SK-N-SH (cell line): ENCODE measurements at regions not wholly inside any gene's neighbourhood (a gene's known extent, or its start where the extent isn't known, plus 50 kb on each side); places are given as distances from the start of the nearest gene placed in this dataset.

Experiments used
- CTCF ChIA-PET: fragments of 300-600, 350-600 bp; formaldehyde crosslinking; extraction: SDS; loops from one replicate; lab custom pipeline; 2021; lab: Yijun Ruan, JAX
- POLR2A ChIA-PET: fragments of 350-600 bp; sonication (Branson Sonifier 250); formaldehyde crosslinking; extraction: SDS; loops from one replicate; lab custom pipeline; 2020; ENCODE audit warnings: antibody characterized with exemption, inconsistent platforms; lab: Yijun Ruan, JAX
- DNase-seq: peaks from one replicate; pipeline ENCODE4 v3.0.0; 2012
- H2AFZ ChIP-seq: fragments of 200-600 bp; sonication (generic); 2 replicates; pipeline ENCODE4 v1.8.1; 2016; ENCODE audit warnings: antibody characterized with exemption, mild to moderate bottlenecking, low read depth
- H3F3A ChIP-seq: fragments of 200-600 bp; sonication (generic); replicated peaks from 2 replicates; pipeline ENCODE3; 2016; ENCODE audit warnings: antibody characterized with exemption, mild to moderate bottlenecking; ENCODE audit not compliant: insufficient read depth
- H3K27ac ChIP-seq, 2 experiments: fragments of 200-500 bp in 1 of 2; fragments of 200-600 bp in 1 of 2; sonication (Bioruptor generic) in 1 of 2; sonication (generic), shearing (Covaris generic) in 1 of 2; 2 replicates each; pipeline versions ENCODE4 v1.5.1 to v1.6.1; 2014 to 2016; ENCODE audit warnings: low read depth in 2 of 2, inconsistent platforms in 1 of 2, low read length in 1 of 2, mild to moderate bottlenecking in 1 of 2, mixed read lengths in 1 of 2
- H3K27me3 ChIP-seq: fragments of 200-600 bp; sonication (generic), shearing (Covaris generic); 2 replicates; pipeline ENCODE4 v1.6.1; 2016; ENCODE audit warnings: mixed run types; ENCODE audit not compliant: insufficient read depth
- H3K36me3 ChIP-seq, 2 experiments: fragments of 200-500 bp in 1 of 2; fragments of 200-600 bp in 1 of 2; sonication (Bioruptor generic) in 1 of 2; sonication (generic) in 1 of 2; replicated peaks in 1 of 2; 2 replicates each; pipeline versions ENCODE3 to v1.5.1; 2014 to 2016; ENCODE audit warnings: low read length in 1 of 2, mild to moderate bottlenecking in 1 of 2; ENCODE audit not compliant: insufficient read depth in 2 of 2, control insufficient read depth in 1 of 2
- H3K4me1 ChIP-seq, 2 experiments: fragments of 200-500 bp in 1 of 2; fragments of 200-600 bp in 1 of 2; sonication (Bioruptor generic) in 1 of 2; sonication (generic), shearing (Covaris generic) in 1 of 2; 2 replicates each; pipeline versions ENCODE4 v1.5.1 to v1.6.1; 2014 to 2016; ENCODE audit warnings: low read depth in 1 of 2, low read length in 1 of 2, mixed run types in 1 of 2; ENCODE audit not compliant: insufficient read depth in 2 of 2, control insufficient read depth in 1 of 2
- H3K4me2 ChIP-seq: fragments of 200-600 bp; sonication (generic), shearing (Covaris generic); 2 replicates; pipeline ENCODE4 v1.6.1; 2017; ENCODE audit warnings: mixed run types
- H3K4me3 ChIP-seq, 2 experiments: fragments of 200-500 bp in 1 of 2; fragments of 200-600 bp in 1 of 2; sonication (Bioruptor generic) in 1 of 2; sonication (generic), shearing (Covaris generic) in 1 of 2; 2 replicates each; pipeline versions ENCODE4 v1.5.1 to v1.8.1; 2014 to 2016; ENCODE audit warnings: low read depth in 2 of 2, inconsistent platforms in 1 of 2, low read length in 1 of 2, mild to moderate bottlenecking in 1 of 2, mixed read lengths in 1 of 2, moderate library complexity in 1 of 2
- H3K79me2 ChIP-seq: fragments of 200-600 bp; sonication (generic); 2 replicates; pipeline ENCODE4 v1.8.1; 2017; ENCODE audit warnings: mild to moderate bottlenecking; ENCODE audit not compliant: insufficient read depth
- H3K9ac ChIP-seq: fragments of 200-600 bp; sonication (generic); 2 replicates; pipeline ENCODE4 v1.6.1; 2017; ENCODE audit warnings: mixed run types
- H3K9me2 ChIP-seq: fragments of 200-600 bp; sonication (generic); 2 replicates; pipeline ENCODE4 v1.6.1; 2017; ENCODE audit warnings: mixed run types
- H3K9me3 ChIP-seq: fragments of 200-600 bp; sonication (generic); 2 replicates; pipeline ENCODE4 v1.6.1; 2017; ENCODE audit warnings: mixed run types, mild to moderate bottlenecking, moderate library complexity
- H4K20me1 ChIP-seq: fragments of 200-600 bp; sonication (generic); 2 replicates; pipeline ENCODE4 v1.6.1; 2017; ENCODE audit warnings: mild to moderate bottlenecking, mixed run types; ENCODE audit not compliant: insufficient read depth
- ELF1 ChIP-seq: IDR thresholded peaks from 2 replicates; pipeline ENCODE4 v1.4.0; 2012
- EP300 ChIP-seq, 2 experiments: IDR thresholded peaks; 2 replicates each; pipeline versions ENCODE4 v1.4.0 to v1.6.1; 2012; ENCODE audit warnings: borderline replicate concordance in 1 of 2, low read depth in 1 of 2, low read length in 1 of 2
- EZH2phosphoT487 ChIP-seq: fragments of 200-600 bp; sonication (generic); IDR thresholded peaks from 2 replicates; pipeline ENCODE4 v1.6.1; 2017; ENCODE audit warnings: low read depth, mixed run types, mild to moderate bottlenecking, antibody characterized with exemption, moderate library complexity, borderline replicate concordance
- JUND ChIP-seq: IDR thresholded peaks from 2 replicates; pipeline ENCODE4 v1.4.0; 2012
- MAX ChIP-seq: IDR thresholded peaks from 2 replicates; pipeline ENCODE4 v1.4.0; 2012; ENCODE audit warnings: low read depth
- MXI1 ChIP-seq: IDR thresholded peaks from 2 replicates; pipeline ENCODE4 v1.6.1; 2012; ENCODE audit warnings: mild to moderate bottlenecking, low read depth, low read length, improper control_type of control experiment
- NRF1 ChIP-seq: IDR thresholded peaks from 2 replicates; pipeline ENCODE4 v1.6.1; 2012; ENCODE audit warnings: low read depth, mild to moderate bottlenecking, low read length
- PBX3 ChIP-seq: IDR thresholded peaks from 2 replicates; pipeline ENCODE4; 2012
- REST ChIP-seq: IDR thresholded peaks from 2 replicates; pipeline ENCODE4 v1.6.1; 2012; ENCODE audit warnings: mild to moderate bottlenecking, low read depth, low read length, moderate library complexity
- TAF1 ChIP-seq: IDR thresholded peaks from 2 replicates; pipeline ENCODE4 v1.6.1; 2012; ENCODE audit warnings: low read depth, mild to moderate bottlenecking, low read length, moderate library complexity, borderline replicate concordance
- YY1 ChIP-seq: IDR thresholded peaks from 2 replicates; pipeline ENCODE4 v1.4.0; 2012; ENCODE audit warnings: low read depth, mild to moderate bottlenecking
- WGBS: methylation state at CpG from one replicate; pipeline ENCODE4 v1.1.6; 2017; ENCODE audit warnings: low lambda C conversion rate; 5-methylcytosine and 5-hydroxymethylcytosine counted together
- TF ChIP-seq, protein P1 (sequence below): fragments of 200-600 bp; sonication (generic); IDR thresholded peaks from 2 replicates; pipeline ENCODE4 v1.6.1; 2017; ENCODE audit warnings: antibody characterized with exemption, mild to moderate bottlenecking, moderate library complexity

- TF ChIP-seq REST (no peak), MXI1 (no peak), MAX (no peak)
These were observed 67.6 kb upstream of the NFE2L3 start (continued) for GRCh38 chr7:26084418-26084817.

DNA sequence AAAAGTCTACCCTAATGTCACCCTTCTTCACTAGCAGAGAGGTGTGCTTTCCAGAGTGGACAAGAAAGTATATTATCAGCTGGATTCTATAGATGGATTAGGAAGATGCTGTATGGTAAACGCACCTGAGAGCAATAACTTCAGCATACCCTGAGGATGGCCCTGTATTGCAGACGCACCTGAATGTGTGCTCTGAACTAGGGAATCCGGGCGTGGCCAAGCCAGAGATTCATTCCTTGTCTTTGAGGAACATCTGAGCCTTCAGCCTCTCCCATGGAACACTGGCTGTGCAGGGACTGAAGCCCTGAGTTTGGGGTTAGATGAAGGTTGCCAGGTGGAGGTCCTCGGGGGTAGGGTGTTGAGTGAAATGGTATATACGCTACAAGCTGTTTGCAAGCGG is 66.2 kb upstream of the NFE2L3 start:
- POLR2A ChIA-PET, result no interaction called here
- Histone ChIP-seq H3K27ac (no peak overlapping the region), H3K4me3 (no peak overlapping the region), H3K27me3 (0 out of 2 replicates have a peak, but pooled peaks cover 13% of the 10 kb centered on the region), H3K36me3 (no peaks in the 10 kb centered on the region), H3K4me2 (no peak overlapping the region)
- TF ChIP-seq, protein P1, sequence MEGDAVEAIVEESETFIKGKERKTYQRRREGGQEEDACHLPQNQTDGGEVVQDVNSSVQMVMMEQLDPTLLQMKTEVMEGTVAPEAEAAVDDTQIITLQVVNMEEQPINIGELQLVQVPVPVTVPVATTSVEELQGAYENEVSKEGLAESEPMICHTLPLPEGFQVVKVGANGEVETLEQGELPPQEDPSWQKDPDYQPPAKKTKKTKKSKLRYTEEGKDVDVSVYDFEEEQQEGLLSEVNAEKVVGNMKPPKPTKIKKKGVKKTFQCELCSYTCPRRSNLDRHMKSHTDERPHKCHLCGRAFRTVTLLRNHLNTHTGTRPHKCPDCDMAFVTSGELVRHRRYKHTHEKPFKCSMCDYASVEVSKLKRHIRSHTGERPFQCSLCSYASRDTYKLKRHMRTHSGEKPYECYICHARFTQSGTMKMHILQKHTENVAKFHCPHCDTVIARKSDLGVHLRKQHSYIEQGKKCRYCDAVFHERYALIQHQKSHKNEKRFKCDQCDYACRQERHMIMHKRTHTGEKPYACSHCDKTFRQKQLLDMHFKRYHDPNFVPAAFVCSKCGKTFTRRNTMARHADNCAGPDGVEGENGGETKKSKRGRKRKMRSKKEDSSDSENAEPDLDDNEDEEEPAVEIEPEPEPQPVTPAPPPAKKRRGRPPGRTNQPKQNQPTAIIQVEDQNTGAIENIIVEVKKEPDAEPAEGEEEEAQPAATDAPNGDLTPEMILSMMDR, result no peak
- no peak for TF ChIP-seq JUND
- no peak for TF ChIP-seq EP300 (IDR thresholded peaks at IDR 0.05; ENCODE audit: borderline replicate concordance in 1 of 2, low read depth in 1 of 2, low read length in 1 of 2)
- no peak for TF ChIP-seq TAF1
- no peak for TF ChIP-seq EZH2phosphoT487
- TF ChIP-seq ELF1, result no peak
- no peak for TF ChIP-seq PBX3
- TF ChIP-seq YY1, result no peak
- no peak for TF ChIP-seq NRF1
- TF ChIP-seq, all 33 proteins: peak for 0
- CTCF ChIA-PET, result interaction anchor here (1.3 to 15.5 kb wide), 8 partner anchors 46 to 581 kb away, joined by 3 to 363 read pairs (median 15); partner anchors contain the start of genes CBX3 and HNRNPA2B1
- WGBS, result 71% methylated on average over 7 of the region's 7 CpGs
- no peaks in the 10 kb centered on the region for H4K20me1 ChIP-seq
- H3F3A ChIP-seq, result no peaks in the 10 kb centered on the region
- H3K9ac ChIP-seq, result no peak overlapping the region
- no peak for DNase-seq
- no peaks in the 10 kb centered on the region for H3K9me3 ChIP-seq
- no peaks in the 10 kb centered on the region for H3K79me2 ChIP-seq
- H3K9me2 ChIP-seq, result no peaks in the 10 kb centered on the region
- H2AFZ ChIP-seq, result no peak overlapping the region
- H3K4me1 ChIP-seq, result peaks cover 3 to 6% of the 10 kb centered on the region in 2 experiments; a peak in 2 of 4 replicates
